OCI-LY7 (cell line): ENCODE measurements at regions not wholly inside any gene's neighbourhood (a gene's known extent, or its start where the extent isn't known, plus 50 kb on each side); places are given as distances from the start of the nearest gene placed in this dataset.

Experiments used
- BruUV-seq: library from RNA; stranded (reverse); fragments of 400-500 nt; replicated peaks from 2 replicates; lab custom pipeline; 2021; lab: Mats Ljungman, UMichigan
- CTCF ChIA-PET: fragments of 300-600 bp; sonication (Branson Sonifier 250); formaldehyde crosslinking; loops from one replicate; lab custom pipeline; 2022; ENCODE audit warnings: antibody characterized with exemption; ENCODE audit not compliant: unreplicated experiment; lab: Charles Lee
- POLR2A ChIA-PET: fragments of 300-600 bp; sonication (Branson Sonifier 250); formaldehyde crosslinking; loops from one replicate; lab custom pipeline; 2022; ENCODE audit warnings: antibody characterized with exemption; lab: Charles Lee
- DNase-seq: peaks from one replicate; pipeline ENCODE4 v3.0.0-alpha.2; 2015; ENCODE audit warnings: low spot score
- H2AFZ ChIP-seq: fragments of 200-600 bp; sonication (generic), shearing (Covaris generic); 2 replicates; pipeline ENCODE4 v1.6.1; 2014; ENCODE audit warnings: mild to moderate bottlenecking, antibody characterized with exemption, low read length, moderate library complexity
- H3K27ac ChIP-seq: fragments of 200-600 bp; sonication (generic); 2 replicates; pipeline ENCODE4 v1.5.1; 2014; ENCODE audit warnings: mixed run types, low read depth, mild to moderate bottlenecking, moderate library complexity, low read length, inconsistent platforms; ENCODE audit not compliant: poor library complexity, severe bottlenecking
- H3K36me3 ChIP-seq: fragments of 200-600 bp; sonication (generic); 2 replicates; pipeline ENCODE4 v1.6.1; 2014; ENCODE audit warnings: mild to moderate bottlenecking, antibody characterized with exemption, low read length, moderate library complexity, mixed read lengths; ENCODE audit not compliant: insufficient read depth
- H3K4me1 ChIP-seq: fragments of 200-600 bp; sonication (generic); 2 replicates; pipeline ENCODE4 v1.5.1; 2014; ENCODE audit warnings: mild to moderate bottlenecking, low read length; ENCODE audit not compliant: insufficient read depth, poor library complexity, severe bottlenecking
- H3K4me2 ChIP-seq: fragments of 200-600 bp; sonication (generic); 2 replicates; pipeline ENCODE4 v1.6.1; 2014; ENCODE audit warnings: mild to moderate bottlenecking, low read length
- H3K4me3 ChIP-seq: fragments of 200-600 bp; sonication (generic); 2 replicates; pipeline ENCODE4 v1.5.1; 2014; ENCODE audit warnings: mild to moderate bottlenecking, low read depth, low read length; ENCODE audit not compliant: poor library complexity, severe bottlenecking
- H3K79me2 ChIP-seq: fragments of 200-600 bp; sonication (generic); 2 replicates; pipeline ENCODE4 v1.6.1; 2016; ENCODE audit warnings: low read depth, mild to moderate bottlenecking, low read length, moderate library complexity, mixed read lengths; ENCODE audit not compliant: insufficient read depth
- H3K9me2 ChIP-seq: fragments of 200-600 bp; sonication (generic); 2 replicates; pipeline ENCODE4 v1.6.1; 2016; ENCODE audit warnings: mild to moderate bottlenecking, low read length, mixed read lengths; ENCODE audit not compliant: insufficient read depth
- H3K9me3 ChIP-seq: fragments of 200-600 bp; sonication (generic); 2 replicates; pipeline ENCODE4 v1.6.1; 2014; ENCODE audit warnings: mild to moderate bottlenecking, mixed run types, low read length, mixed read lengths
- H4K20me1 ChIP-seq: fragments of 200-600 bp; sonication (generic); 2 replicates; pipeline ENCODE4 v1.6.1; 2014; ENCODE audit warnings: mild to moderate bottlenecking, antibody characterized with exemption, low read length, moderate library complexity, mixed read lengths; ENCODE audit not compliant: insufficient read depth
- EZH2phosphoT487 ChIP-seq: fragments of 200-600 bp; sonication (generic); IDR thresholded peaks from 2 replicates; pipeline ENCODE4 v1.6.1; 2018; ENCODE audit warnings: low read depth, borderline replicate concordance, mild to moderate bottlenecking, mixed run types, antibody characterized with exemption, low read length, moderate library complexity, mixed read lengths
- intact Hi-C: fragments of 100-400 bp; cut with micrococcal nuclease; formaldehyde crosslinking; loops from one replicate; pipeline ENCODE4 v1.10.0; 2022; ENCODE audit not compliant: unreplicated experiment
- TF ChIP-seq, protein P1 (sequence below): fragments of 200-600 bp; sonication (generic); conservative IDR thresholded peaks from 2 replicates; pipeline ENCODE4 v1.5.1; 2014; ENCODE audit warnings: mild to moderate bottlenecking, antibody characterized with exemption, low read length, moderate library complexity, mixed read lengths

DNA sequence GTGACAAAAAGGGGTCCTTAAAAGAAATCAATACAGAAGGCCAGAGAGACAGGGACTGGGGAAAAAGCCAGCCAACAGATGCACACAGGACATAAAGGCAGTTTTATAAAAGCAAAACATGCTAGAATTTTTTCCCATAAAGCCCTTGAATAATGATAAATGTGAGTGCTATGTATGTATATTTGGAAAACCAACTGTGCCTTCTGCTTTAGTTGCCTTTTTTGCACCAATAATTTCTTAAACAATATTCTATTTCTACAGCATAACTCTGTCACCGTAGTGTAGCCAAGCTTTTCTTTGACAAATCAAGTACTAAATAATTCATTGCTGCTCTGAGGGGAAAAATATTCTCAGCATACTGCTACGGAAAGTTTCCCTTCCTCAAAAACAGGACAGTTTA is 730.6 kb upstream of the NRSN1 start:
- no peak overlapping the region for H3K4me2 ChIP-seq
- TF ChIP-seq, protein P1, sequence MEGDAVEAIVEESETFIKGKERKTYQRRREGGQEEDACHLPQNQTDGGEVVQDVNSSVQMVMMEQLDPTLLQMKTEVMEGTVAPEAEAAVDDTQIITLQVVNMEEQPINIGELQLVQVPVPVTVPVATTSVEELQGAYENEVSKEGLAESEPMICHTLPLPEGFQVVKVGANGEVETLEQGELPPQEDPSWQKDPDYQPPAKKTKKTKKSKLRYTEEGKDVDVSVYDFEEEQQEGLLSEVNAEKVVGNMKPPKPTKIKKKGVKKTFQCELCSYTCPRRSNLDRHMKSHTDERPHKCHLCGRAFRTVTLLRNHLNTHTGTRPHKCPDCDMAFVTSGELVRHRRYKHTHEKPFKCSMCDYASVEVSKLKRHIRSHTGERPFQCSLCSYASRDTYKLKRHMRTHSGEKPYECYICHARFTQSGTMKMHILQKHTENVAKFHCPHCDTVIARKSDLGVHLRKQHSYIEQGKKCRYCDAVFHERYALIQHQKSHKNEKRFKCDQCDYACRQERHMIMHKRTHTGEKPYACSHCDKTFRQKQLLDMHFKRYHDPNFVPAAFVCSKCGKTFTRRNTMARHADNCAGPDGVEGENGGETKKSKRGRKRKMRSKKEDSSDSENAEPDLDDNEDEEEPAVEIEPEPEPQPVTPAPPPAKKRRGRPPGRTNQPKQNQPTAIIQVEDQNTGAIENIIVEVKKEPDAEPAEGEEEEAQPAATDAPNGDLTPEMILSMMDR = no peak
- TF ChIP-seq EZH2phosphoT487 = no peak
- H2AFZ ChIP-seq = no peak overlapping the region
- ChIA-PET CTCF (no interaction called here), POLR2A (no interaction called here)
- H3K36me3 ChIP-seq = no peaks in the 10 kb centered on the region
- no peaks in the 10 kb centered on the region for H3K9me3 ChIP-seq
- H3K79me2 ChIP-seq = no peaks in the 10 kb centered on the region
- no peak for DNase-seq
- H4K20me1 ChIP-seq = no peaks in the 10 kb centered on the region
- H3K4me3 ChIP-seq = no peak overlapping the region
- intact Hi-C loops = no loop called here
- no TSS peak for BruUV-seq
- no peaks in the 10 kb centered on the region for H3K9me2 ChIP-seq
- no peaks in the 10 kb centered on the region for H3K4me1 ChIP-seq
- H3K27ac ChIP-seq = no peak overlapping the region

GRCh38 chr6:23396949-23397348 is 729.1 kb upstream of the NRSN1 start:
- no peaks in the 10 kb centered on the region for H3K9me3 ChIP-seq
- TF ChIP-seq, protein P1 = no peak
- TF ChIP-seq EZH2phosphoT487 = no peak
- intact Hi-C loops = no loop called here
- no peaks in the 10 kb centered on the region for H3K9me2 ChIP-seq
- ChIA-PET POLR2A (interaction anchor here (0.7 kb wide), 1 partner anchor 53 kb away, joined by 3 read pairs; no protein-coding TSS in a partner anchor), CTCF (no interaction called here)
- no peaks in the 10 kb centered on the region for H3K4me1 ChIP-seq
- no peak for DNase-seq
- H3K36me3 ChIP-seq = no peaks in the 10 kb centered on the region
- no peak overlapping the region for H3K27ac ChIP-seq
- H3K79me2 ChIP-seq = no peaks in the 10 kb centered on the region
- no peaks in the 10 kb centered on the region for H4K20me1 ChIP-seq
- H3K4me3 ChIP-seq = no peak overlapping the region
- no TSS peak for BruUV-seq
- H2AFZ ChIP-seq = no peak overlapping the region
- no peak overlapping the region for H3K4me2 ChIP-seq

GRCh38 chr6:23403460-23403859 is 722.6 kb upstream of the NRSN1 start:
- H2AFZ ChIP-seq = no peak overlapping the region
- H3K36me3 ChIP-seq = no peaks in the 10 kb centered on the region
- H3K9me2 ChIP-seq = no peaks in the 10 kb centered on the region
- no peaks in the 10 kb centered on the region for H3K4me1 ChIP-seq
- no peaks in the 10 kb centered on the region for H3K79me2 ChIP-seq
- no peak for DNase-seq
- no peak overlapping the region for H3K4me3 ChIP-seq
- no TSS peak for BruUV-seq
- no peak overlapping the region for H3K4me2 ChIP-seq
- H4K20me1 ChIP-seq = no peaks in the 10 kb centered on the region
- no peaks in the 10 kb centered on the region for H3K9me3 ChIP-seq
- intact Hi-C loops = no loop called here
- TF ChIP-seq, protein P1 = no peak
- no peak for TF ChIP-seq EZH2phosphoT487
- no peak overlapping the region for H3K27ac ChIP-seq
- CTCF ChIA-PET = no interaction called here
- POLR2A ChIA-PET = interaction anchor here (0.5 kb wide), 1 partner anchor 798 kb away, joined by 3 read pairs; no protein-coding TSS in a partner anchor
